HG03442 (cell line): ENCODE measurements at regions not wholly inside any gene's neighbourhood (a gene's known extent, or its start where the extent isn't known, plus 50 kb on each side); places are given as distances from the start of the nearest gene placed in this dataset.

Experiments used
- ATAC-seq: cut with Tn5 transposase; IDR thresholded peaks from one replicate; pipeline ENCODE4 v1.9.1; 2021; ENCODE audit warnings: mild to moderate bottlenecking, moderate library complexity; ENCODE audit not compliant: unreplicated experiment

DNA sequence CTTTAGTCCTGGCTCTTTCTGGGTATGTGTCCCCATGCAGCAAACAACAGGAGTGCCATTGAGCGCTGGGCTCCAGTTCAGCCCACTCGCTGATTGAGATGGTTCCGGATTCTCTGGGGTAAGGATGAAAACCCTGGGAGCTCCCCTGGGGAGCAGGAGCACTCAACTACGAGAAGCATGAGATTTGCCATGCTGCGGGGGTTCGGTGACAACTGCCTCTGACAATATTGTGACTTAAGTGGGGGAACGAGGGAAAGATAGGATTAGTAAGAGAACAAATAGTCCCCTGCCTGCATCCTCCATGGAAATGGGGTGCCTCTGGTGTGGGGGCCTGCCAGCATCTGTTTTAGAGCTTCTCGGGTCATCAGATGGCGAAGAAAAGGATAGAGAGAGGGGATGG, 123.6 kb upstream of the IPO9 start:
- no peak for ATAC-seq

DNA sequence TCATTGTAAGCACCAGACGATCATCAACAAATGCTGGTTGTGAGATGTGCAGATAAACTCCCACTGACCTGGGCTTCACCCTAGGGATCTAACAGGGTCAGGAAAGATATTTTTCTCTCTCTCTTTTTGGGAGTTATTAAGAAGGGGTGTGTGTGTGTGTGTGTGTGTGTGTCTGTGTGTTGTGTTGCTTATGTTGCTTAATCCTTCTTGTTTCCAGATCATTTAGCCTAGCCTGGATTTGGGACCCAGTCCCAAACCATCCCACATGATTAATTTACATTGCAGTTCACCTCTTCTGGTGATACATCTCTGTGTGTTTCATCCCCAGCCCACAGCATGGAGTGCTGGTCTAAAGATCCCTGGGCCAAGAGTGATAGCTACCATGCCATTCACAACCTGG, 122.8 kb upstream of the IPO9 start:
- ATAC-seq = no peak

- ATAC-seq = no peak
Observed at GRCh38 chr1:201707027-201707426, 121.9 kb upstream of the IPO9 start.

DNA sequence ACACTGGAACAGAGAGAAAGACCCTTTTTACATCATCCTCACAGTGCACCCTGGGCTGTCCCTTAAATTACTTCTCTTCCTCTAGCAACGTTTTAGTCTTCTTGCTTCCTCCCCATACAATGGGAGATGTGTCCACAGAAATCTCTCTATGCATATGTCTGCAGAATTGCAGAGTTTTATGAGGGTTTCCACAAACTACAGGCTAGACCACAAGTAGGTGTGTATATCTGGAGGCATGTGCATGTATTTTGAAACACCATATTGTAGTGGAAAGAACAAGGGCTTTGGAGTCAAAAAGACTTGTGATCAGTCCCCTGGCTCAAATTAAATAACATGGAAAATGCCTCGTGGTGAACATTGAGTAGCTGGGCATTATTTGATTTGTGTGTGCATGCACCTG, 121.3 kb upstream of the IPO9 start:
- no peak for ATAC-seq

DNA sequence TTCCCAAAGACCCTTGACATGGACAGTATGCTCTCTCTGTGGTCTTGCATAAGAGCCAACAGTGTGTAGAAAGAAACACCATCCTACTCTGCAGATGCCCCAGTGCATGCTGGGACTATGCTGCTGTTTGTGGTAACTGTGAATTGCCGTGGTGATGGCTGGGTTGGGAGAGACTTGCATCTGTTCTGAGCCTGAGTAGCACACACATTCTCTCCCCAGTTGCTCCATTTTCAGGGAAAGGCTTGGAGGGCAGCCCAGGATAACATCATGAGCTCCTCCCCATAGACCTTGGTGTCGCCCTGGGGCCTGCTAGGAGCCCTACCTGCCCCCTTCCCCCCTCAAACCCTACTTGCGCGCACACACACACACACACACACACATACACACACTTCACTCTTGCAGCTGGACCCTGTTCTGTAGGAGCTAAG, 120.9 kb upstream of the IPO9 start:
- no peak for ATAC-seq

GRCh38 chr1:201708691-201709090, 120.3 kb upstream of the IPO9 start:
- no peak for ATAC-seq

GRCh38 chr1:201709564-201710295, 119.2 kb upstream of the IPO9 start:
- ATAC-seq = peak; percentile 77

GRCh38 chr1:201710632-201711597, 118.0 kb upstream of the IPO9 start:
- ATAC-seq = no peak

GRCh38 chr1:201711811-201712210, 117.1 kb upstream of the IPO9 start:
- no peak for ATAC-seq

DNA sequence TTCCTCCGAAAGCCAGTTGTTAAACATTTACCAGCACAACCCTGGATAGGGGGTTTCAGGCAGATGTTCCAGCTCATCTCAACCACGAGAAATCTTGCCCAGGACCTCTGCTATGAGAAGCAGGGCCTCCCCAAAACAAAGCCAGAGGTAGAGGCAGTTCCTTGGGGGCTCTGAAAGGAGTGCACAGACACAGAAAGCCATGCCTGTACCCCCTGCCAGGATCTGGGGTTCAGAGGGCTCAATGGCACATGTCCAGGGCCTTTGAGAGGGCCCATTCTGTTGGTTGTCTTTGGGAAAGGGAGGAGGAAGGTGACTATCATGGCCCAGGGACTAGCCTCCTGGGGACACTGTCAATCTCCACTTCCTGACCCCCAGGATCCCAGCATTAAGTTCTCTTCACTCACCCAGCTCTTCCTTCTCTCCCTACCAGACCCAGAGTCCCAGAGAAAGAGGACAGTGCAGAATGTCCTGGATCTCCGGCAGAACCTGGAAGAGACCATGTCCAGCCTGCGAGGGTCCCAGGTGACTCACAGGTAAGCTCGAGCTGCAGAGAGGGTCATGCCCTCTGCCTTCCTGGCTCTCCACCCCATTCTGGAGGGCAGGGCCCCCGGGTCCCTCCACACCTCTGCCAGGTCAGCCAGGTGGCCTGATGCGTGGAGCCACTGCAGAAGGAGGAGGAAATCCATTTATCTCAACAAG, 116.4 kb upstream of the IPO9 start:
- no peak for ATAC-seq

GRCh38 chr1:201713086-201713810, 115.7 kb upstream of the IPO9 start:
- ATAC-seq = no peak

DNA sequence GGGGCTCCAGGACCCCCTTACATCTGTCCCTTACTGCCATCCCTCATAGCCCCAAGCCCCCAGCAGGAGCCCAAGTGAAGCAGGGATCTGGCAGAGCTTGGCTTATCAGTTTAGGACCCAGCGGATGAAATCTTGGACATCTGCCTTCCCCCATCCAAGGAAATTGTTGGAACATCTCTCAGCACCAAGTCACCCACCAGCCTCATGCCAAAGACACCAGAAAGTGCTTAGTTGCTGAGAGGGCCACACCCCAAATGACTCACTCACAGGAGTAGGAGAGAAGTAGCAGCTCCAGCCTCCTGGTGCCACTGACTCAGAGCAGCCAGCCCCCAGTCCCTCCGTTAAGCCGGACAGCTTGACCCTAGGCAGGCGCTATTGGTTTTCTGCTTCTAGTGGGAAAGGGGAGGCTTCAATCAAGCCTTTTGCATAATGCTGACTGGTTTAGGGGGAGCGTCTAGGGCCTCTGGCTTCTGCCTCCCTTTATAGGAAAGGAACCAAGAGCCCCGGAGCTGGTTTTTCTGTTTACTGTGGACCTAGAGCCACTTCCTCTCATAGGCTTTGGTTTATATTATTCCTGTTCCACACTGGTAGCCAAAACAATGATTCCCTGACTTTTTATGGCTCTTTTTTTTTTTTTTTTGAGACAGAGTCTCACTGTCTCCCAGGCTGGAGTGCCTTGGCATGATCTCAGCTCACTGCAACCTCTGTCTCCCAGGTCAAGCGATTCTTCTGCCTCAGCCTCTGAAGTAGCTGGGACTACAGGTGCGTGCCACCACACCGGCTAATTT, 114.2 kb upstream of the IPO9 start:
- no peak for ATAC-seq

GRCh38 chr1:201715351-201715750, 113.6 kb upstream of the IPO9 start:
- ATAC-seq = no peak

- ATAC-seq = no peak
Observed at GRCh38 chr1:201715801-201716741, 112.9 kb upstream of the IPO9 start.

DNA sequence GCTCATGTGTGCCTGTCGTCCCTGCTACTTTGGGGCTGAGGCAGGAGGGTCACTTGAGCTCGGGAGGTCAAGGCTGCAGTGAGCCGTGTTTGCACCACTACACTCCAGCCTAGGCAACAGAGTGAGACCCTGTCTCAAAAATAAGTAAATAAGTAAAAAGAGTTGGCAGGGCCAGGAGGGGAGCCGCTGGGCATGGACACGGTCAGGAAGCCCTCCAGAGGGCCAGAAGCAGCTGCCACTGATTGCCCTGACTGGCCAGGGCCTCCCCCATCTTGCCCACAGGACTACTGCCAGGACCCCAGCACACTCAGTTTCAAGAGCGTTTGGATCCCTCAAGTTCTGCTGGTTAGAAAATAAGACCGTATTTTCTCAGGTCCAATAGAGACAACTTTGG, 112.2 kb upstream of the IPO9 start:
- no peak for ATAC-seq

DNA sequence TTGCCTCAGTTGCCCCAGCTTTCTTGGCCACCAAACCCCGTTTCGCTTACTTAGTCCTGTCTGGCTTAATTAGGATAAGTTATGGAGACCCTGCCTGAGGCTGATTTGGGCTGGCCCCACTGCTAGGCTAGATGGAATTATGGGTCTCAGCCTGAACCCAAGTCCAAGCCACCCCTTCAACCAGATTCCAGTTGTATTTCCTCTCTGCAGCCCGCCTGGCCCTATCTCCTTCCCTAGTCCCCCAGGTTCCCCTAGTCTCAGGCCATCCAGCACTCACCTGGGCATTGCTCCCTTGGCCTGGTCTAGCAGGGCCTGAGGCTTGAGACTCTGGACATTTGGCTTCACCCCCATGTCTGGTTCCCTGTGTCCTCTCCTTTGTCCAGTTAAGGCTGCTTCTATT, 111.7 kb upstream of the IPO9 start:
- ATAC-seq = no peak

DNA sequence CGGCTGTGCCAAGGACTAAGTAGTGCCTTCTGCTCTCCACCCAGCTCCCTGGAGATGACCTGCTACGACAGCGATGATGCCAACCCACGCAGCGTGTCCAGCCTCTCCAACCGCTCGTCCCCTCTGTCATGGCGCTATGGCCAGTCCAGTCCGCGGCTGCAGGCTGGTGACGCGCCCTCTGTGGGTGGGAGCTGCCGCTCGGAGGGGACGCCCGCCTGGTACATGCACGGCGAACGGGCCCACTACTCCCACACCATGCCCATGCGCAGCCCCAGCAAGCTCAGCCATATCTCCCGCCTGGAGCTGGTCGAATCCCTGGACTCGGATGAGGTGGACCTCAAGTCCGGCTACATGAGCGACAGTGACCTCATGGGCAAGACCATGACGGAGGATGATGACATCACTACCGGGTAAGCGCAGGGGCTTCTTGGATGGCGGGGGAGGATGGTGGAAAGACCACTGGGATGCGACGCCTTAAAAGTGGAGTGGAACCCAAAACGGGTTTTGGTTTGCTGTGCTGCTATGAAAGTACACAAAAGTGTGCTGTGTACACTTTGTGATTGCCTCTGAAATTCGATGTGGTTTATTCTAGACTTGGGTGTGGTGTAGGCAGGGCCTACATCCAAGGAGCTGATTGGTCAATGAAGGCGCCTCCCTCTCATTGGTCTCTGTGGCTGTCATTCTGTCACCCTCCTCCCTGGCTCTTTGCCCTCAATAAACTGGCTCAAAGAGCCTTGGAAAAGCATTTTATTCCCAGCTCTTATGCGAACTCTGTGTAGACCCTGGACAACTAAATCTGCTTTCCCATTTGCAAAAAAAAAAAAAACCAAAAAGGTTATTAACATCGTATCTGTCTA, 110.4 kb upstream of the IPO9 start:
- no peak for ATAC-seq
